Breast epithelium (tissue), 4 donors: ENCODE measurements at regions not wholly inside any gene's neighbourhood (a gene's known extent, or its start where the extent isn't known, plus 50 kb on each side); places are given as distances from the start of the nearest gene placed in this dataset.

Experiments used
- DNase-seq, 2 donors: peaks; one replicate each; pipeline ENCODE4 v3.0.0-alpha.2; 2019; ENCODE audit warnings: low spot score in 2 of 2
- H3K27ac ChIP-seq, 2 donors: fragments of 200-600 bp; sonication (generic) in 1 of 2; one replicate each; pipeline ENCODE4 v1.5.1; 2016 to 2019; ENCODE audit warnings: mild to moderate bottlenecking in 1 of 2
- H3K27me3 ChIP-seq, 2 donors: fragments of 200-600 bp; sonication (generic) in 1 of 2; one replicate each; pipeline versions ENCODE4 v1.5.1 to v1.6.0; 2017 to 2019; ENCODE audit warnings: control low read depth in 1 of 2, mild to moderate bottlenecking in 1 of 2
- H3K36me3 ChIP-seq: fragments of 200-600 bp; one replicate; pipeline ENCODE4 v1.5.1; 2019
- H3K4me1 ChIP-seq, 2 donors: fragments of 200-600 bp; sonication (generic); one replicate each; pipeline ENCODE4 v1.5.1; 2016 to 2019; ENCODE audit warnings: control low read depth in 1 of 2
- H3K4me3 ChIP-seq, 3 donors: fragments of 200-600 bp; sonication (generic); 1 replicate in 2 of 3; 2 replicates in 1 of 3; pipeline ENCODE4 v1.5.1; 2016 to 2019; ENCODE audit warnings: mild to moderate bottlenecking in 3 of 3, moderate library complexity in 2 of 3
- H3K9me3 ChIP-seq, 2 donors: fragments of 200-600 bp; sonication (generic) in 1 of 2; one replicate each; pipeline ENCODE4 v1.5.1; 2016 to 2019; ENCODE audit warnings: control low read depth in 1 of 2
- POLR2A ChIP-seq: fragments of 450-650 bp; IDR thresholded peaks from one replicate; pipeline ENCODE4 v1.6.1; 2016; ENCODE audit warnings: antibody characterized with exemption, mild to moderate bottlenecking, moderate library complexity
- POLR2AphosphoS5 ChIP-seq, 3 donors: sonication (generic); formaldehyde crosslinking; IDR thresholded peaks; one replicate each; pipeline ENCODE4 v1.6.1; 2017; ENCODE audit warnings: antibody characterized with exemption in 3 of 3
- intact Hi-C: fragments of 100-400 bp; cut with DNase I; formaldehyde crosslinking; loops from one replicate; pipeline ENCODE4 v1.15.1; 2023; ENCODE audit warnings: low total_unique reads
- TF ChIP-seq, protein P1 (sequence below), 3 donors: fragments of 450-650 bp; IDR thresholded peaks; one replicate each; pipeline ENCODE4 v1.5.1; 2016 to 2017; ENCODE audit warnings: antibody characterized with exemption in 3 of 3, mild to moderate bottlenecking in 3 of 3, moderate library complexity in 3 of 3

DNA sequence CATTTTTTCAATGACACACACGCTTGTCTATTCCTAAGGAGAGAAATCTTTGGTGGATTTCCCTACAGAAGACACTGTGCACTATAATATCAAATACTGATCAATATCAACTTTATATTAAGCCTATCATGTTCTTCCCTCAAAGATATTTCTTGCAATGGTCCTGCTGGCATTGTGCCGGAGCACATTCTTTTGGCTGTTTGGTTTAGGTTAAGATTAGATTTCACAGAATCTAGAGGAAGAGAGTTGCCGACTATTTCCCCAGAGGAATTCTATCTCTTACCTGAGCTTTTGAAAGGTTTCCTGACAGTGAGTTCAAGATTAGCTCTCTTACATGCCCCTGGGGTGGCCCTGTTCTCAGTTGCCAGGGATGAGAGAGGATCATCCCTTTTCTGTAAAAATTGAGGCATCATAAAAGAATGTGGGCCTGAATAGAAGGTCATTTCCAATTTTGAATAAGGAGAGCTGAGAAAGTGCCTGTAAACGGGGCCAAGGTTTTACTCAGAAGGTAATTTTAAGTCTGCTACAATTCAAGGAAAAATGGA lies 180.6 kb upstream of the ARHGAP20 start:
- no peak overlapping the region for H3K27ac ChIP-seq
- no peak for TF ChIP-seq POLR2AphosphoS5 (IDR thresholded peaks at IDR 0.05)
- TF ChIP-seq, protein P1, sequence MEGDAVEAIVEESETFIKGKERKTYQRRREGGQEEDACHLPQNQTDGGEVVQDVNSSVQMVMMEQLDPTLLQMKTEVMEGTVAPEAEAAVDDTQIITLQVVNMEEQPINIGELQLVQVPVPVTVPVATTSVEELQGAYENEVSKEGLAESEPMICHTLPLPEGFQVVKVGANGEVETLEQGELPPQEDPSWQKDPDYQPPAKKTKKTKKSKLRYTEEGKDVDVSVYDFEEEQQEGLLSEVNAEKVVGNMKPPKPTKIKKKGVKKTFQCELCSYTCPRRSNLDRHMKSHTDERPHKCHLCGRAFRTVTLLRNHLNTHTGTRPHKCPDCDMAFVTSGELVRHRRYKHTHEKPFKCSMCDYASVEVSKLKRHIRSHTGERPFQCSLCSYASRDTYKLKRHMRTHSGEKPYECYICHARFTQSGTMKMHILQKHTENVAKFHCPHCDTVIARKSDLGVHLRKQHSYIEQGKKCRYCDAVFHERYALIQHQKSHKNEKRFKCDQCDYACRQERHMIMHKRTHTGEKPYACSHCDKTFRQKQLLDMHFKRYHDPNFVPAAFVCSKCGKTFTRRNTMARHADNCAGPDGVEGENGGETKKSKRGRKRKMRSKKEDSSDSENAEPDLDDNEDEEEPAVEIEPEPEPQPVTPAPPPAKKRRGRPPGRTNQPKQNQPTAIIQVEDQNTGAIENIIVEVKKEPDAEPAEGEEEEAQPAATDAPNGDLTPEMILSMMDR (IDR thresholded peaks at IDR 0.05), result no peak
- TF ChIP-seq POLR2A, result no peak
- no peak for DNase-seq
- H3K4me1 ChIP-seq, result no peaks in the 10 kb centered on the region
- H3K27me3 ChIP-seq, result peaks cover 0 to 4% of the 10 kb centered on the region in 2 donors
- no peaks in the 10 kb centered on the region for H3K9me3 ChIP-seq
- H3K36me3 ChIP-seq, result no peaks in the 10 kb centered on the region
- no peak overlapping the region for H3K4me3 ChIP-seq
- intact Hi-C loops, result no loop called here

DNA sequence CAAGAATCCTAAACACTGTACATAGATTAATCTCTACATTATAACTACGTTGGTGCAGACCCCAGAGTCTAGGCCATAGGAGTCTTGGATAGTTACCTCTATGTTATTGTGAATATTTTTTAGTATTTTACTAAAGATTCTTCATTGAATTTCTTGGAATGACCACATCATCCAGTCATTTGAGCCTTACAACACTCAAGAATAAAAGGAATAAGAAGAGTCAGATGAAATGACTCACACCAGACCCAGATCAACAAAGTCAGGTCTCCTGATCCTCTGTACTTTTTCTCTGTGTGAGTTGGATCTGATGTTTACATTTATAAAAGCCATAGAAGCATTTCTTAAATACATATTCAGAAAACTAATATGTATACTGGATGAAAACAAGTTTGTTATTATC lies 179.2 kb upstream of the ARHGAP20 start:
- TF ChIP-seq, protein P1 (IDR thresholded peaks at IDR 0.05), result no peak
- no peak for TF ChIP-seq POLR2A
- Histone ChIP-seq H3K36me3 (no peaks in the 10 kb centered on the region), H3K27ac (peak overlapping the region; percentile 32 to 50), H3K9me3 (no peaks in the 10 kb centered on the region), H3K27me3 (no peaks in the 10 kb centered on the region), H3K4me3 (no peak overlapping the region), H3K4me1 (no peaks in the 10 kb centered on the region)
- intact Hi-C loops, result no loop called here
- DNase-seq, result no peak

DNA sequence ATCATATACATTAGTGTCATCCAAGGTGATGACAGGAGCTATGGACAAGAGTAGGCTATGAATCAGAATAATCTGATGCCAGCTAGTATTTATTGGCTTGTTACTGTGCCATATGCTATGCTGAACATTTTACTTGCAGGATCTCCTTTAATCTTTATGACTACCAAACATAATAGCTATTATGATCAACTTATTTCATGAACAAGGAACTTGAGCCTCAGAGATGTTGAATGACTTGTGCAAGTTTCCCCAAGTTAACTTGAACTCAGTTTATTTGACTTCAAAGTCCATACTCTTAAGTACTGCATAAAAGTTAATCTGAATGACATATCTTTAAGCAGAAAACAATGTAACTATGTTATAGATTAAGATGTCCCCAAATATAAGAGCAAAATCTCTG lies 178.8 kb upstream of the ARHGAP20 start:
- peak overlapping the region in 1 of 2 donors; percentile 32 for H3K27ac ChIP-seq

DNA sequence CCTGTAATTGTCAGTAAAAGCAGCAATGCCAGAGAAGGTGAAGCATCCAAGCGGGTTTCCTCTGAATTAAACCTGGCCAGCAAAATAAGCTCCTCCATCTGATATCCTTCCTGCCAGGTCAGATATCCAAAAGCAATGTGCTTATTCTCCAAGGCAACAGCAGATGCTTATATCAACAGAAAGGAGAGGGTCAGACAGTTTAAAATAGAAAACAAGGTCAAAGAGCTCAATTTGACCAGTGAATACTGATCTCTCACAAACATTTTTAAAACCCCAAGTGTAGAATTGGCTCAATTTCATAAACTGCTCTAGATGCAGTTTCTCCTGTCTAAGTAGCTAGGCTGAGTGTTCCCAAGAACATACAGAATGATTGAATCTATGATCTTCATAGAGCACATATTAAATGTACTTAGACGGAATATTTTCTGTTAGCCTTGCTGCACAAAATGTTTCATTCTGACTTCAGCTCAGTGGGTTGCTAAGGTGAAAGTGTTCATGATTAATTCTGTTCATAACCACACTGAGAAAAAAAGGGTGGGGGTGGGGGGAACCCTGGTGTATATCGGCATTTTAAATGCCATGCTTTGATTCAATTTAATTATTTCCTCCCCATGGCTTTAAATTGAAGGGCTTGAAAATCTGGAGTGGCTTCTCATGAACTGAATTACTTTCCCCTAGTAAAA lies 174.2 kb upstream of the ARHGAP20 start:
- no peak for TF ChIP-seq POLR2AphosphoS5 (IDR thresholded peaks at IDR 0.05)
- TF ChIP-seq, protein P1 (IDR thresholded peaks at IDR 0.05), result no peak
- TF ChIP-seq POLR2A, result no peak
- H3K4me1 ChIP-seq, result no peaks in the 10 kb centered on the region
- no peak for DNase-seq
- H3K4me3 ChIP-seq, result no peak overlapping the region
- H3K27me3 ChIP-seq, result no peaks in the 10 kb centered on the region
- H3K36me3 ChIP-seq, result no peaks in the 10 kb centered on the region
- no peaks in the 10 kb centered on the region for H3K9me3 ChIP-seq
- intact Hi-C loops, result no loop called here
- H3K27ac ChIP-seq, result no peak overlapping the region

More for the DNA sequence above, 178.8 kb upstream of the ARHGAP20 start:
- no peak overlapping the region for H3K4me3 ChIP-seq
- no peaks in the 10 kb centered on the region for H3K4me1 ChIP-seq
- TF ChIP-seq, protein P1 (IDR thresholded peaks at IDR 0.05), result no peak
- TF ChIP-seq POLR2A (no peak), POLR2AphosphoS5 (IDR thresholded peaks at IDR 0.05) (no peak)
- no peaks in the 10 kb centered on the region for H3K27me3 ChIP-seq
- intact Hi-C loops, result no loop called here
- DNase-seq, result no peak
- H3K36me3 ChIP-seq, result no peaks in the 10 kb centered on the region
- no peaks in the 10 kb centered on the region for H3K9me3 ChIP-seq

DNA sequence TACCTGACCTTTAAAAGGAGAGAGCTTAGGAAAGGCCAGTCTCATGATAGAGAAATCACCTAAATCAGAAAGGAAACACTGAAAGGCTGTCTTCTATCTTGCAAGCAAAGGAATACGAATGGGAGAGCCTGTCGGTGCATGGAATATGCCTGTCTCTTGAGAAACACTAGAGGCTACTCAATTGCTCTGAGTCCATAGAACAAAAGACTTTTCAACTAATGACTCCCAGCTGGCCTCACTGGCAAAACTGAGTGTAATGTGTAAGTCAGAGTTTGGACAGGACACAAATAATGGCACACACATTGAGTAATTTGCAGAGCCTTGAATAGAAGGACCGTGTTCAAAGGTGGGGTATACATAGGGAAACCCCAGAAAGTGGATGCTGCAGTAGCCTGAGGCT lies 171.0 kb upstream of the ARHGAP20 start:
- no peak for DNase-seq
- Histone ChIP-seq H3K27me3 (no peaks in the 10 kb centered on the region), H3K4me3 (no peak overlapping the region), H3K4me1 (no peaks in the 10 kb centered on the region), H3K36me3 (no peaks in the 10 kb centered on the region), H3K9me3 (no peaks in the 10 kb centered on the region), H3K27ac (no peak overlapping the region)
- intact Hi-C loops, result no loop called here
- TF ChIP-seq, protein P1 (IDR thresholded peaks at IDR 0.05), result no peak
- no peak for TF ChIP-seq POLR2AphosphoS5 (IDR thresholded peaks at IDR 0.05)
- TF ChIP-seq POLR2A, result no peak
